ENCODE measurements at regions not wholly inside any gene's neighbourhood (a gene's known extent, or its start where the extent isn't known, plus 50 kb on each side); places are given as distances from the start of the nearest gene placed in this dataset.
"Not testable (repeated sequence)": the region's sequence is repeated elsewhere in the genome, so short reads cannot be mapped to it uniquely, and the experiment has no call there.

- Histone ChIP-seq H3K27me3 (ENCODE audit: insufficient read depth, low read length) (no peaks in the 10 kb centered on the region), H3K4me1 (ENCODE audit: insufficient read depth, low read length) (no peaks in the 10 kb centered on the region), H3K9me3 (ENCODE audit: low read length) (no peaks in the 10 kb centered on the region), H3K36me3 (ENCODE audit: insufficient read depth, low read length) (no peaks in the 10 kb centered on the region), H3K4me3 (ENCODE audit: low read length) (no peak overlapping the region), H2AFZ (ENCODE audit: low read depth, low read length) (no peak overlapping the region)
These were observed 1028.4 kb downstream of the SI start for GRCh38 chr3:164049847-164050246.

DNA sequence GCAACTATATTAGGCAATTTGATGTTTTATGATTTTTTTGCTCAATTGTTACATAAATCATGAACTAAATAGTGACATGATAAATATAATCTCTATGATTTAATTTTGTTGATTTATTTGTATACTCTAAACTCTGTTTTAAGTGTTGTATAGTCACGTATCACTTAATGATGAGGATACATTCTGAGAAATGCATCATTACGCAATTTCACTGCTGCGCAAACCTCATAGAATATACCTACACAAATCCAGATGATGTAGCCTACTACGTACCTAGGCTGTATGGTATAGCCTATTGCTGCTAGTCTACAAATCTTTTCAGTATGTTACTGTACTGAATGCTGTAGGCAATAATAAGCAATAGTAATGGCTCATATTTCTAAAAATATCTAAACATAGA is 1029.8 kb downstream of the SI start:
- Histone ChIP-seq H3K27me3 (ENCODE audit: insufficient read depth, low read length) (no peaks in the 10 kb centered on the region), H3K36me3 (ENCODE audit: insufficient read depth, low read length) (no peaks in the 10 kb centered on the region), H3K9me3 (ENCODE audit: low read length) (no peaks in the 10 kb centered on the region), H3K4me3 (ENCODE audit: low read length) (no peak overlapping the region), H3K4me1 (ENCODE audit: insufficient read depth, low read length) (no peaks in the 10 kb centered on the region), H2AFZ (ENCODE audit: low read depth, low read length) (no peak overlapping the region)

DNA sequence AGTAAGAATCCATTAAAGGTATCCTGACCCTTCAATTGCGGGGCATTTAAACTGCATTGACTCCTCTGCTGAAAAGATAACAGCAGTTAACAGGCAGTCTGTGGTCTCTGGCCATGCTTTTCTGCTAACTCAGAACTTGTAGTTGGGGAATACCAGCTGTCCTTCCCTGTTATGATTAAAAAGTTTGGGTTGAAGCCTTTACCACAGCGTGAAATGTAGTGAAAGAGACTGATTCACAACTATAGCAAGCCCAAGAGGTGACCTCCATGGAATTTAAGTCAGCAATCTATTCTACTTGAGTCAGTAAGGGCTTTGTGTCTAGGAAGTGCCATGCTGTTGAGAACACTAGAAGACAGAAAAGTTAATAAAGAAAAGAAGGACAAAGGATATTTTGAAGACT is 1037.3 kb downstream of the SI start:
- Histone ChIP-seq H3K4me1 (ENCODE audit: insufficient read depth, low read length) (peaks cover 8% of the 10 kb centered on the region), H3K4me3 (ENCODE audit: low read length) (no peak overlapping the region), H3K9me3 (ENCODE audit: low read length) (no peaks in the 10 kb centered on the region), H3K27me3 (ENCODE audit: insufficient read depth, low read length) (no peaks in the 10 kb centered on the region), H2AFZ (ENCODE audit: low read depth, low read length) (no peak overlapping the region), H3K36me3 (ENCODE audit: insufficient read depth, low read length) (no peaks in the 10 kb centered on the region)

DNA sequence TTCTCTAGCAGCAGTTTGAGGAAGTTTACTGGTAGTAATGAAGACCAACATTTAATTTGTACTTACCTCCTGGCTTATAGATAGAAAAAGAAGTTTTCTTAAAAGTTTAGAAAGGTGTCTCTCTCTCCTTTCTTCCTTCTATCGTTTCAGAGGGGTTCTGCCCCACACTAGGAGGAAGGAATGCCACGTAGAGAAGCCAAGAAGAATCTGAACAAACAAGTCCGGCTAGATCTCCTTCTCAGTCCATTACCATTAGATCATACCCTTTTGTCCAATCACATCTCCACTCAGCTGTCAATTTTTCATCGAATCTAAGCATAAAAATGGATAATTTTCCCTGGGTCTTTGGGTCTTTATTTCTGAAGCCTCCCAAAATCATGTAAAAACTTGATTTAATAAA is 1048.1 kb downstream of the SI start:
- Histone ChIP-seq H3K36me3 (ENCODE audit: insufficient read depth, low read length) (no peaks in the 10 kb centered on the region), H3K9me3 (ENCODE audit: low read length) (no peaks in the 10 kb centered on the region), H3K4me3 (ENCODE audit: low read length) (no peak overlapping the region), H3K4me1 (ENCODE audit: insufficient read depth, low read length) (no peaks in the 10 kb centered on the region), H2AFZ (ENCODE audit: low read depth, low read length) (peak overlapping the region; percentile 36), H3K27me3 (ENCODE audit: insufficient read depth, low read length) (no peaks in the 10 kb centered on the region)

- Histone ChIP-seq H3K4me3 (ENCODE audit: low read length) (no peak overlapping the region), H3K9me3 (ENCODE audit: low read length) (no peaks in the 10 kb centered on the region), H2AFZ (ENCODE audit: low read depth, low read length) (no peak overlapping the region), H3K4me1 (ENCODE audit: insufficient read depth, low read length) (no peaks in the 10 kb centered on the region), H3K36me3 (ENCODE audit: insufficient read depth, low read length) (no peaks in the 10 kb centered on the region), H3K27me3 (ENCODE audit: insufficient read depth, low read length) (no peaks in the 10 kb centered on the region)
These were observed 1053.5 kb downstream of the SI start for GRCh38 chr3:164024786-164025185.

DNA sequence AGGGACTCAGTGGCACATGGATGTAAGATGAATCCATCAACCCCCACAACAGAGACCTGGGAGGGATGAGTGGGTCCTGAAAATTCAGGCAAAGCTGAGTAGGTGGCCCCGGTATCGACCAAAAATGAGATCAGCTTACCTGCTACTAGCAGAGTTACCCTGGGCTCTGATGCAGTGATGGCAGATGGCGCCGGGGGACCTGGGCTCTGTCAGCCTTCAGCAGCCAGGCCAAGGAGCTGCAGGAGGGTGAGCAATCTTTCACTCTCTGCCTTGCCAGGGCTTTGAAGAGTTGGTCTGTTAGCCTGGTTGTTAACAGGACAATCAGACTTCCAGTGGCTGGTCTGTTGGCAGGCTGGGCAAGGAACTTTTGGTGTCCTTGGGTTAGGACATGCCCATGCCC is 1054.8 kb downstream of the SI start:
- Histone ChIP-seq H3K4me1 (ENCODE audit: insufficient read depth, low read length) (no peaks in the 10 kb centered on the region), H3K36me3 (ENCODE audit: insufficient read depth, low read length) (no peaks in the 10 kb centered on the region), H3K4me3 (ENCODE audit: low read length) (no peak overlapping the region), H3K9me3 (ENCODE audit: low read length) (no peaks in the 10 kb centered on the region), H2AFZ (ENCODE audit: low read depth, low read length) (no peak overlapping the region), H3K27me3 (ENCODE audit: insufficient read depth, low read length) (no peaks in the 10 kb centered on the region)

GRCh38 chr3:164018500-164018899 is 1059.8 kb downstream of the SI start:
- Histone ChIP-seq H2AFZ (ENCODE audit: low read depth, low read length) (no peak overlapping the region), H3K27me3 (ENCODE audit: insufficient read depth, low read length) (no peaks in the 10 kb centered on the region), H3K4me1 (ENCODE audit: insufficient read depth, low read length) (no peaks in the 10 kb centered on the region), H3K4me3 (ENCODE audit: low read length) (no peak overlapping the region), H3K9me3 (ENCODE audit: low read length) (no peaks in the 10 kb centered on the region), H3K36me3 (ENCODE audit: insufficient read depth, low read length) (no peaks in the 10 kb centered on the region)

GRCh38 chr3:164007765-164008164 is 1070.5 kb downstream of the SI start:
- Histone ChIP-seq H3K36me3 (ENCODE audit: insufficient read depth, low read length) (no peaks in the 10 kb centered on the region), H3K4me1 (ENCODE audit: insufficient read depth, low read length) (no peaks in the 10 kb centered on the region), H3K9me3 (ENCODE audit: low read length) (no peaks in the 10 kb centered on the region), H2AFZ (ENCODE audit: low read depth, low read length) (no peak overlapping the region), H3K4me3 (ENCODE audit: low read length) (no peak overlapping the region), H3K27me3 (ENCODE audit: insufficient read depth, low read length) (no peaks in the 10 kb centered on the region)

- Histone ChIP-seq H3K36me3 (ENCODE audit: insufficient read depth, low read length) (no peaks in the 10 kb centered on the region), H3K4me3 (ENCODE audit: low read length) (no peak overlapping the region), H3K27me3 (ENCODE audit: insufficient read depth, low read length) (no peaks in the 10 kb centered on the region)
These were observed 1074.1 kb downstream of the SI start for GRCh38 chr3:164004205-164004604.

GRCh38 chr3:164003016-164003415 is 1075.3 kb downstream of the SI start:
- H3K4me1 ChIP-seq (ENCODE audit: insufficient read depth, low read length); H3K27me3 ChIP-seq (ENCODE audit: insufficient read depth, low read length); H3K9me3 ChIP-seq (ENCODE audit: low read length); H2AFZ ChIP-seq (ENCODE audit: low read depth, low read length); H3K4me3 ChIP-seq (ENCODE audit: low read length); H3K36me3 ChIP-seq (ENCODE audit: insufficient read depth, low read length): not testable (repeated sequence)

More at GRCh38 chr3:164004205-164004604, 1074.1 kb downstream of the SI start:
- Histone ChIP-seq H3K9me3 (ENCODE audit: low read length) (no peaks in the 10 kb centered on the region), H3K4me1 (ENCODE audit: insufficient read depth, low read length) (no peaks in the 10 kb centered on the region), H2AFZ (ENCODE audit: low read depth, low read length) (no peak overlapping the region)

- H2AFZ ChIP-seq (ENCODE audit: low read depth, low read length) = no peak overlapping the region
- H3K9me3 ChIP-seq (ENCODE audit: low read length) = no peaks in the 10 kb centered on the region
- no peak overlapping the region for H3K4me3 ChIP-seq (ENCODE audit: low read length)
- H3K4me1 ChIP-seq (ENCODE audit: insufficient read depth, low read length) = no peaks in the 10 kb centered on the region
- no peaks in the 10 kb centered on the region for H3K36me3 ChIP-seq (ENCODE audit: insufficient read depth, low read length)
- no peaks in the 10 kb centered on the region for H3K27me3 ChIP-seq (ENCODE audit: insufficient read depth, low read length)
These were observed 1094.4 kb downstream of the SI start for GRCh38 chr3:163983940-163984339.

DNA sequence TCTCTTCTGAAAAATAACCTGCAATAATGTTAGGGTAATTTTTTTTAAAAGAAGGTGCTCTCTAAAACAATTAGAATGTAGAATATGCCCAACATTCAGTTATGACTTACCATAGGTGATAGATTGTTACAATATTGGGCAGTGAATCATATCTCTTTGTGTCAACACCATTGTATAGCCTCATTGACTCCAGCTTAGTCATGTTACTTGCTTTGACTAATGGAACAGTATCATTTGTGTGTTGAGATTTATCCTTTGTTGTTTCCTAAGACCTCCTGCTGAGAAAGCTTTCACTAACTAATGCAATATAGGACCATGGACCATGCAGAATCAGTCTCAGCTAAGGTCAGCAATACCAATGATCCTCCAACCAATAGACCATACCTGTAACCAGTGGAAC is 1106.4 kb downstream of the SI start:
- Histone ChIP-seq H3K4me3 (ENCODE audit: low read length) (no peak overlapping the region), H2AFZ (ENCODE audit: low read depth, low read length) (no peak overlapping the region), H3K4me1 (ENCODE audit: insufficient read depth, low read length) (no peaks in the 10 kb centered on the region), H3K36me3 (ENCODE audit: insufficient read depth, low read length) (no peaks in the 10 kb centered on the region), H3K27me3 (ENCODE audit: insufficient read depth, low read length) (no peaks in the 10 kb centered on the region), H3K9me3 (ENCODE audit: low read length) (no peaks in the 10 kb centered on the region)

DNA sequence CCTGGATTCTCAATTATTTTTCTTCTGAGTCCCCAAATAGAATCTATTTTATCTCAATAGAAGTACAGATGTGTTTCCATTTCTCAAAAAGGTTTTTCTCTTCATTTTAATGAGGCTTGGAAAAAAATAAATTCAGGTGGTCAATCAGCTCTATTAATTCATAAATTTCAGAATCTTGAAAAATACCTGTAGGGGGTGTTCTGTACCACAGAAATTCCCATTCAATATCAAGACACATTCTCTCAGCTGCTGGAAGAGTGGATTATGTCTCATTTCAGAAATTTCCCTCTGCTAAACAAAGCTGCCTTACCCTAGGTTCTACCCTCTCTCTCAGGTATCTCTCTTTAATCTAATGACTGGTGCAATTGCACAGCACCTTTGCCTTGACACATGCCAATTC is 1121.2 kb downstream of the SI start:
- Histone ChIP-seq H3K27me3 (ENCODE audit: insufficient read depth, low read length) (no peaks in the 10 kb centered on the region), H2AFZ (ENCODE audit: low read depth, low read length) (no peak overlapping the region), H3K36me3 (ENCODE audit: insufficient read depth, low read length) (no peaks in the 10 kb centered on the region), H3K4me3 (ENCODE audit: low read length) (no peak overlapping the region), H3K9me3 (ENCODE audit: low read length) (no peaks in the 10 kb centered on the region), H3K4me1 (ENCODE audit: insufficient read depth, low read length) (no peaks in the 10 kb centered on the region)

- no peak overlapping the region for H3K4me3 ChIP-seq (ENCODE audit: low read length)
- H3K27me3 ChIP-seq (ENCODE audit: insufficient read depth, low read length) = no peaks in the 10 kb centered on the region
- H3K4me1 ChIP-seq (ENCODE audit: insufficient read depth, low read length) = no peaks in the 10 kb centered on the region
- no peak overlapping the region for H2AFZ ChIP-seq (ENCODE audit: low read depth, low read length)
- H3K9me3 ChIP-seq (ENCODE audit: low read length) = no peaks in the 10 kb centered on the region
- H3K36me3 ChIP-seq (ENCODE audit: insufficient read depth, low read length) = no peaks in the 10 kb centered on the region
These were observed 1124.8 kb downstream of the SI start for GRCh38 chr3:163953526-163953925.
